ENCODE measurements at regions not wholly inside any gene's neighbourhood (a gene's known extent, or its start where the extent isn't known, plus 50 kb on each side); places are given as distances from the start of the nearest gene placed in this dataset.

DNA sequence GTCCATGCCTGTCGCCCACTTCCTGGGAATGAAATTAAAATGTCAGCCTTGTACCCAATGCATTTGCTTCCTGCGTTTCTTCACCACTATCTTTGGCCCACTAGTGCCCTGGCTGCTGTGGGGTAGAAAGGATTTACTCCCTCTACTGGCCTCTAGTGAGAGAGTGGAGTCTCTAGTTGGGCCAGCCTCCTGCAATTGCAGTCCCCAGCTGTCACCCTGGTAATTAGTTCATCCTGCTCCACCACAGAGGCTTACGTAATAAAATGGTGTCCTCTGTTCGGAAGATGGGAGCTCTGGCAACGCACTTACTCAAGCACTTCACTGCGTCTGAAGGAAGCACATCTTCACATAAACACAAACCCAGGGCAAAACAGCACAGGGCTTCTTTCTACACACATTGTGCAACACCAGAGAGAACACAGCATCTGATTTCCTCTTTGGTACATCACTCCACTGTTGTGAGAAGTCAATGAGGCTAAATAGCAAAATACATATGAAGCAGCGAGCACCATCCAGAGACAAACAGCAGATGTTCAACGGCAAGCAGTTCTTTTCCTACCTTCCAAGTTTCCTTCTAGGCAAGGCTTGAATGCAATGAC, 274.6 kb downstream of the LRATD1 start:
- no peak for DNase-seq (ENCODE audit: low read depth)

DNA sequence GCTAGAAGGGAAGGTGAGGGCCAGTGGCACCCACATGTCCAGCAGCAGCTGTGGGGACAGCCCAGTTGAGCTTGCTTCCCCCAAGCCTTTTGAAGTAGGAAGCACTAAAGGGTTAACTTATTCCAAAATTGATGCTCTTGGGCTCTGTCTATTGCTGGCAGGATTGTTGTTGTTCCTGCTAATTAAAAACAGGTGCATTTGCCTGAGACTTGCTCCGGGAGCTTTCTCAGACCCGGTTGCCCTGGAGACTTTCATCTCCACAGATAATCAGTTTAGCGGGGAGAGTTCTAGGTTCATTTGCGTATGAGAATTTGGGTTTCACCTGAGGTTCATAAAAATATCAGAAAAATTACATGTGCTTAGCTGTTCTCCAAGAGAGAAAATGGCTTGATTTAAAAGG, 277.3 kb downstream of the LRATD1 start:
- DNase-seq (ENCODE audit: low read depth) = no peak

DNA sequence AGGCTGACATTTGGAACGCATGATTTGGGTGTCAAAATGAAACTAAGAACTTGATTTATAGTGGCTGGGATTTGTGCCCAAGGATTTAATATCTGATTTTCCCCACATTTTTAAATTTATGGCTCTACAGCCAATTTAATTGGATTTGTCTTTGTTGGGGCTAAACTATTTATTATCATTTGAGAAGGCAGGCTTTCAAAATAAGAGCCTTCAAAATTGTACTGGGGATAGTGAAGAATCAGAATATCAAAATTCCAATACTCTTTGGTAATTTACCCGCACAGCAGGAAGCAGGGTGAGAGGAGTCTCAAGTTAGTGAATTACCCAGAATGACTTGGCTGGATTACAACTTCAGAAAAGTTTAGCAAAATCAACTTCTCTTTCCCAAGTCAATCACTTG, 278.1 kb downstream of the LRATD1 start:
- no peak for DNase-seq (ENCODE audit: low read depth)

DNA sequence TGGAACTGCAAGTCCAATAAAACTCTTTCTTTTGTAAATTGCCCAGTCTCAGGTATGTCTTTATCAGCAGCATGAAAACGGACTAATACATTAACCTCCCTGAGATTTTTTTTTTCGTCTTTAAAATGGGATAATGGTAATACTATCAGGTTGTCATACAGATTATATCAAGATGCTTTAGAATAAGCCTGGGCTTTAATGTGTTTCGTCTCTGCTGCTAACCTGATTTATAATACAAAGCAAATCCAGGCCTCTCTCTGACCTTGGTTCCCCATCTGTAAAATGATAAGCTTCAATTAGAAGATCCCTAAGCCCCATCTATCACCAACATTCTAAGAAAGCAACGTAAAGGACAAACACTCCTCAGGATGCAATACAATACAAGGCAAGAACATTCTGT, 283.5 kb downstream of the LRATD1 start:
- no peak for DNase-seq (ENCODE audit: low read depth)

DNA sequence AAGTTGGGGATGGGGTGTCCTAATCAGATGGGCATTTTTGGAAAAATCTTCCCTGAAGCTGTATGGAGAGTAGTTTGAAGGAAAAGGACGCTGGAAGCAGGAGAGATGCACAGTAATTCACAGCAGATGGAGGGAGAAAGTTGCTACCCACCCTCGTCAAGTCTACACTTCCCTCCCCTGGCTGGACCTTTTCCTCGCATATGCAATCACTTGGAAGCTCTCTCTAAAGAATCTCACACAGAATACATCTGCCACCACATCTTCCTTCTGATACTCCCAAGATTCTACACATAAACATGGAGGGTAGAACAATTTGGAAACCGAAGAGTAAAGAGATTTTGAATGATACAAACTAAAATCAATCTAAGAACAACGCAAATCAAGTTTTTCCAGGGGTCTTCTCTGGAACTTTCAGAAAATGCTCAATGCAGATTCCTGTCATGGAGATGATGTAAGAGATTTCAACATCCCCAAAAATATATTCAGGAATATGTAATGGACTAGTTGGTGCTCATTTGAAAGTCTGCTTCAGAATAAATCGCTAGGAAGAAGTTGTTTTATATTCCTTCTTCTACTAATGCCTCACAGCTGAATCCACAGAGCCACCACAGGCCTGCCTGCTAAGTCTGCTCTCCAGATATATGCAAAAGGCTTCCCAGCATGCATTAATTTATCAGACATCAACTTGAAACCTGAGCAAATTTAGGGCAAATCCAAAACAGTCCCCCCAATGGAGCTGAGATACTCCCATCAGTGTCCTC, 291.5 kb downstream of the LRATD1 start:
- DNase-seq (ENCODE audit: low read depth) = no peak

DNA sequence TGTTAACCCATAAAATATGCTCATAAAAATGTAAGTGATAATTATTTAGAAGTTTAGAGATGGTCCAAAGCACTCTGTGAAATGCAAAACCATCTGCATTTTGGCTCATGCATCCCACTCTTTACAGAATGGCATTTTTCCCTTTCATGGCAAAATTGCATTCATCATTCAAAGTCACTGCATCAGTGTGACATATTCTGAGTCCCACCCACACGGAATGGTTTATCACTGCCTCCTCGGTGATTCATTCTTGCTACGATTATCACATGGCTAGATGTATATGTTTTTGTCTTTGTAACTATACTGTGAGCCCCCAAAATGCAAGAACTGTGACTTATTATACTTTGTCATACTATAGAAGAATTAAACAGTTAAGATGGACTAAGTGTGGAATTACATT, 293.0 kb downstream of the LRATD1 start:
- DNase-seq (ENCODE audit: low read depth) = no peak

DNA sequence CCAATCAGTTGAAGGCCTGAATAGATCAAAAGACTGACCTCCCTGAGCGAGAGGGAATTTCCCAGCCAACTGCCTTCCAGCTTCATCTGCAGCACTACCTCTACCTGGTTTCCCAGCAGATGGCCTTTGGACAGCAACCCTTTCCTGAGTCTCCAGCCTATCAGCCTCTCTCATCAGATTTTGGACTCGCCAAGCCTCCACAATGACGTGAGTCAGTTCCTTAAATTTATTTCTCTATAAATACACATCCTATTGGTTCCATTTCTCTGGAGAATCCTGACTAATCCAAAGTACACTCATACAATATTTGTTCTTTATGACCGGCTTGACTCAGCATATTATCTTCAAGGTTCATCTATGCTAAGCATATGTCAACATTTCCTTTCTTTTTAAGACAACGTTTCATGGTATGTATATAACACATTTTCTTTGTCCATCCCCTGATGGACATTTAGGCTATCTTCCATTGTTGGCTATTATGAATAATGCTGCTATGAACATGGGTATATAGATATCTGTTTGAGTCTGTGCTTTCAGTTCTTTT, 294.6 kb downstream of the LRATD1 start:
- DNase-seq (ENCODE audit: low read depth) = no peak

DNA sequence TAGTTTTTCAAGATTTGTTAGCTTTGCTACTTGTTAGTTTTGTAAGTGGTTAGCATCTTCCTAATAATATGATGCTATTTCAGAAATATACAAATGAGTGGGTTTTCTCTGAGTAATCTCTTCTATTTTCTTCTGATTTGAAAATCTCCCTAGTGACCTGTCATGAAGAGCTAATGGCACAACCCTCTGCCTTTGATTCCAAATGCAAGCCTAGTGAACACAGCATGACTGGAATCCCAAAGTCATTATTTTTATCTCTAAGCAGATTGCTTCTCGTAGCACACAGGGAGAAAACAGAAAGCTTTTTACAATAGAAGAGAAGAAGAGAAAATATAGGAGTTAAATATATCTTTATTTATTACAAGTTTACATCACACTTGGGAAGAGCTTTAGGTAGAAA, 295.5 kb downstream of the LRATD1 start:
- no peak for DNase-seq (ENCODE audit: low read depth)

DNA sequence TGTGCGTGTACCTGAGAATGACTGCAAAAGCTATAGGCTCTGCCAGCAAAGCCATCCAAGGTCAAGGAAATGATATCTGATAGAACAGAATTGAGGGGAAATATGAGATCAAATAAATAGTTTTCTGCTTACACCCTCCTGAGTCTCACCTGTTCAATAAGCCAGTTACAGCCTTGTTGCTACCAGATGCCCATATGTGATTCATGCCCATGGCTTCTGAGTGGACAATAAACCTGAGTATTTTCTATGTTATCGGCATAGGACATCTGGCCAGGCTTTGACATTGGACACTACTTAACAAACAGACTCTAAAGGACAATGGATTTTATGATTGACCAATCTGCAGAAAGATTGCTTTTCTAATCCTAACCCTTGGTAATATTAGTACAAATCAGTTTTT, 297.9 kb downstream of the LRATD1 start:
- DNase-seq (ENCODE audit: low read depth) = no peak

DNA sequence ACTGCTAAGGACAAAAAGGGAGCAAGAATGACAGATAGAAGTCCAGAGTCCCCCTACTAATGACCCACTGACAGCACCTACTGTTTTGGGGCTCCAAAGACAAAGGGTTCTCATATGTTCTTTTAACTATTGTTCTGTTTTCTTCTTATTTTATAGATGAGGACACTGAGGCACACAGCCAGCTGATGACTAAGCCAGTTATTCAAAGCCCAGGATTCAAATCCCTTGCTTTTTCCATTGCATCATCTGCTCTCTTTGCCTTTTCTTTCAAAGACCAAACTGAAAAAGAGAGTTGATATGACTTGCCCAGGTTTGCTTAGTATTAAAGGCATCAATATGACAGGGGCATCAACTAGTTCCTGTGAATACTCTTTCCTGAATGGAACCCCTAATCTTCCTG, 299.8 kb downstream of the LRATD1 start:
- no peak for DNase-seq (ENCODE audit: low read depth)

DNA sequence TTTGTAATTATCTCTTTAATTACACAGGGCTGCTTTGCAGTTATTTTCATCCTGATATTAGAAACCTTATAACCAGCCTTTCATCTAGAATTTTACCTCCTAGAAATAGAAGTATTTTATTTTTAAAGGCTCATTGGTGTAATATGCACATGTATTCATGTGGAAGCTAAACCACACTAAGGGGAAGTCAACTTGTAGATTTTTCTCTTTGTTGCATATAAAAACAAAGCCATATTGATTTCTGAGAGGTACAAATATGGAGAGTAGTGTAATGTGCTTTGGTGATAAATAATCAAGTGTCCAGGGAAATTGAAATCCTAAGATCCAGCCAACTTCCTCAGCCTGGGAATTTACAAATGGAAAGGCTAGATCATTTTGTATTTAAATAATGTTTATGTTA, 301.2 kb downstream of the LRATD1 start:
- no peak for DNase-seq (ENCODE audit: low read depth)

DNA sequence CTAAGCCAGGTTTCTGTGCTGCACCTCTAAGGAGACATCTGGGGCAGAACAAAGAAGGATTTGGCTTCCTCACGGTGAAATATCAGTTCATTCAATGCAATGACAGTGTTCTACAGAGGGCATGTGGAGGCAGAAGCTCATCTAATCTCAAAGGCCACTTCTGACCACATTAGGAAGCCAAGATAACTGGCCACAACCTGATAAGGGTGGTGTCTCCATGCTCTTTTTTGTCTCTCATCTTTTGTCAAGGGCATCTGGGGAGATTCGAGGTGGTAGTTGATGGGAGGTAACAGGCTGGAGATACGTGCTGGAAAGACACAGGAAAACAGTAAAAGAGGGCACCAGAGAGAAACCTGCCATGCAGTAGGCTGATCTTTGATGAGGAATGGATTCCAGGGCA, 303.9 kb downstream of the LRATD1 start:
- DNase-seq (ENCODE audit: low read depth) = no peak

DNA sequence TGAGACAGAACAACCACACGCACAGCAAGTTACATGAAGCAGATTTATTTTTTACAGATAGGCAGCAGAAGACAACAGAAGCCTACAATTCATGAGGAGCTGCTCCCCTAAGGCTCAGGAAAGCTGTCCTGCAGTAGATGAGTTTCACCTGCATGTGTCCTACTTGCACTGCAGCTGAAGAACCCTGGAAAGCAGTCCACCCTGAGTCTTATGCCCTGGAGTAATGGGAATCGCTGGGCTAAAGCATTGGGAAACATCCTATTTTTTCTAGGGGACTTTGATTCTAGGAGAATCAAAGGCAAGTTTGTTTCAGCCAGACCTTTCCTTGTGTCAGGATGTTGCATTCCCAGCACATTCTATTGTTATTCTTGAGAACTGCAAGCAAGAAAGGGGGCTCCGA, 304.8 kb downstream of the LRATD1 start:
- DNase-seq (ENCODE audit: low read depth) = no peak

DNA sequence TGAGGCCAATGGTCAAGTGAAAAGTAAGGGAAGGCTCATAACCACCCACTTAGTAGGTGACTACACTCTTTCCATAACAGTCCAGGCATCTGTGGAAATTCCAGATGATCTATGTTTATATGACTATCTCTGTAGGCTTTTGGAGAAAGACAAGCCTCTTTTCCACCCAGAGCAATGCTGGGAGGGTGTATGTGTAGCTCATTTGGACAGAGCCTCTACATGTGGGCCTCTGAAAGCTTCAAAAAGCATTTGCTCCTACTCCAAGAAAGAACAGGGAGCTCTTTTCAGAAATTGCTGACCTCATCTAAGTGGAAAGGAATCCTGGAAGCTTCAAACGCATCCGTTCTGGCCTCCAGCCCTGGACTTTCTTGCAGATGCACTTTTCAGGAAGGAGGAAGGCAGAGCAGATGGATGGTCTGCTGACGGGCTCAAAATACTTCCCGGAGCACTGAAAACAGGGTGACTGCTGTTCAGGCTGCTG, 308.7 kb downstream of the LRATD1 start:
- no peak for DNase-seq (ENCODE audit: low read depth)

DNA sequence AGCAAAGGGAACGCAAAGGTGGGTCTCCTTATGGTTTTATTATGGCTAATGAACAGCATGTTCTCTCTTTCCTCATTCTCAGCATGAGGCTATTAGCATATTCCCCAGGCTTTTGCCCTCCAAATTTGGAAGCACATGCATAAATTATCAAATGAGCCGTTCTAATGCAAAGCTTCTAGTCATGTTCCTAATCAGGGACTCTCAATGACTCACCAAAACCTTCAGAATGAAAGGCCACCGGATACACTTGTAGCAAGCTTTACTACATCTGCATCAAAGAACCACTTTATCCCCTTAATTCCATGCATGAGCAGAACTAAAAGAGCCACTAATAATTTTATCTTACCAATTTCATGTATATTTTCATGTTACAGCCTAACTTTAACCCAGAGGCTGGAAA, 310.5 kb downstream of the LRATD1 start:
- DNase-seq (ENCODE audit: low read depth) = no peak

DNA sequence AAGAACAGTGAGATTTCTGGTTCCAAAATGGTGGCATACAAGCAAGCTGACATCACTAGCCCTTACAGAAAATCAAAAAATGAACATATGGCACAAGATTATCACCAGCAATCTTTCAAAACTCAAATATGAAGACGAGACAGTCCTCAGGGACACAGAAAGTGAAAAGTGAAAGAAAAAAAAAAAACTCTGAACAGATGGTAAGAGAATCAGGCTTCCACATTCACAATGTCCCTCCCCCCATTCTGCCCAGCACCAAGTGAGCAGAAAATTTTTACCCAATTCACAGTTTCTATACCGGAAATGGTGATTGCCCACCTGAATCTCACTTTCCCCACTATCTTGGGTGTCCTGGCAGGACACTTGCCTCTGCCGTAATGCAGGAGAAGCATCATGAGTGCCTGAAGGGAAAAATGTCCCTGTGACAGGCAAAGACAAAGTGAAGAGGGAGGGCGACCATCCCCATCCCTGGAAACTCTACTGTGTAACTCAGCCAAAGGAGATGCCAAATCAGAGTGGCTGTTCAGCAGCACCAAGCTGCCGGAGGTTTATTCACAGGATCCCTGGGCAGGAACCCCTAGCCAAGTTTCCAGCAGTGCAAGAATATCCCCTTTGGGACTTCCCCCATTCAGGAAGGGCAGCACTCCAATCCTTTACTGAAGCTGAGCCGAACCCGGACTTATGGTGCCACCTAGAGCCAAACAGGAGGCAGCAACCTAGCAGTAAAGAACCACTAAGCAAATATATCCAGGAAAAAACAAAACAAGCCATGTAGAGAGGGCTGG, 312.2 kb downstream of the LRATD1 start:
- peak; percentile 13 for DNase-seq (ENCODE audit: low read depth)

DNA sequence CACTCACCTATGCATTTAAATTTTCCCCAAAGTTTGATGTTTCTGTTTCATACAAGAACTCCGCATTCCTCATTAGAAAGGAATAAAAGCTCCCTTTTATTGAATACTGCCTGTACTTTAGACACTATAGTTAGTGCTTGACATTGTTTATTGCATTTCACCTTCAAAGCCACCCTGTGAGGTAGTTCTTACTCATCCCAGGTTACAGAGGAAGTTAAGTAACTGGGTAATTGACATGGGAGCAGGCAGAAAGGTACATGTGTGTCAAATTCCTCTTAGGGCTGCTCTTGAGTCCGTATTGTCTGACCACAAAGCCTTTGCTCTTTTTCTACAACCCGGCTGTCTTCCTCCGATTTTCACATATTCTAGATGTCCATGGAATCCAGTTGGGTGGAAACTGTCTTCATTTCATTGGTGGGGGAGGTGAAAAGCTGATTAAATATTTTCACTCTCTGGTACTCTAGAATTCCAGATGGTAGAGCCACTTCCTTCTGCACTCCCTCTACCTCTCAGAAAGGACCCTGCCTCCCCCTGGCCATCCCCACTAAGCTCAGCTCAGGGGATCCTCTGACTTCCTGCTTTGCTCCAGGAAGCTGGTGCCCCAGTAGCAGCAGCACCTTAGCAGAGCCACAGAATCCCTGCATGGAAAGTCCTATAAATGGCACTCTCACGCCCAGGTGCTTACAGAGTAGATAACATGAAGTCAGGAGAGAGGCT, 319.2 kb downstream of the LRATD1 start:
- peak; percentile 3 for DNase-seq (ENCODE audit: low read depth)

DNA sequence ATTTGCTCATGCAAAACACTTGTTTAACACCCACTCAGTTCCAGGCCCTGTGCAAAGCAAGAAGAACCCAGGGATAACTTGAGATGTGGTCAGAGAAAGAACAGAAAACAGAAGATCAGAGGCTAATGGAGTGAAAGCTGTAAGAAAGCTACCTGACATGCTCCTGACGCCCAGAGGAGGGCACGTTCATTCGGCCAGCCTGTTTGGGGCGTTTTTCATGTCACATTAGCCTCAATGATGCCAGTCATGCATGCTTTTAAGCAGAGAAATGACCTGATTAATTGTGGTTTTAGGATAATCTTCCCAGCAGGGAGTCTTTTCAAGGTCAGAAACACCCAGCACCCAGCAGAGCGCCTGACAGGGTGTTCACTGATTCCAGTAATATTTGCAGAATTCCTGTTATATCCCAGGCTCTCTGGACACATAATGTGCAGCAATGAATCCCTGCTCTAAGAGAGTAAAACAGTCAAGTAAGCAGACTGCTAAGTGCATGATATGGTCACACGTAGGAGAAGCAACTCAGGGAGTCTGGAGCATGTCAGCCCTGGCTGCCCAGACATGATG, 320.0 kb downstream of the LRATD1 start:
- DNase-seq (ENCODE audit: low read depth) = no peak

DNA sequence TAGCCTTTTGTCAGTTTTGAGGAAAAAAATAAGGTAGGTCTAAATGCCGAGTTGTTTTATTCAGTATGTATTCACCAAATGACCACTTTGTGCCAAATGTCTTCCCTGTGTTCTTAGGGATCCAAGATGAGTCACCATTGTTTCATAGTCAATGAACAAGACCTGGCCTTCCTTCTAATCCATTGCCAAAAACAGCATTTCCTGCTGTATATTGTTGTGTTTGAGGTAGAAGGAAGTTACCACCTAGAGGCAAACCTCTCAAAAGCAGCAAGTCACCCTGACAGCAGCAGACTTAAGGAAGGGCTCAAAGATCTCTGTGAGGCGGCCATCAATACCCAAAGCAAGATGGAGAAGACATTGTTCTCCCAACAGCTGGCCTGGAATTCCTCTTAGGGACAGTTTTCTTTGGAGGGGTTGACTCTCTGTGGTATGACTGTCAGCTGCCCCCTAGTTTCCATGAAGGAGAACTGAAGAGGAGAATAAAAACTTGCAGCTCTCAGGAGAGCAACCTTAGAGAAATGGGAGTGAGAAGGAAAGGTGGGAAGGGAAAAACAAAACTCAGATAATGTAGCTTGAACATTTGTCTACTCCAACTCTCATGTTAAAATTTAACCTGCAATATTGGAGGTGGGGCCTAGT, 328.3 kb downstream of the LRATD1 start:
- DNase-seq (ENCODE audit: low read depth) = peak; percentile 68

DNA sequence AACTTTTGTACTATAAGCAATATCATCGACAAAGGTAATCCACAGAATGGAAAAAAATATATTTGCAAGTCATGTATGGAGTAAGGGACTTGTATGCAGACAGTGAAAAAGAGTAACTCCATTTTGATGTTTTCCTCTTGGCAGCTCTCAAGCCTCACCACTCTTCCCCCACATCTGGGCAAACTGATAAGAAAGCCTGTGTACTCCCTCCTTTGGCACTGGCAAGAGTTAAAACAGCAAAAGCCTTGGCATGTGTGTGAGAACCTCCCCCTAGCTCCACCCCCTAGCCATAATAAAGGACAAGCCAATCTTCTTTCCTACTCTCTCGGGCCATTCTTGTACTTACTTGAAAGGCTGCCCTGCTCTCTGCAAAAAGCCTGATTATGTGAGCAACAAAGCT, 335.2 kb downstream of the LRATD1 start:
- DNase-seq (ENCODE audit: low read depth) = no peak

DNA sequence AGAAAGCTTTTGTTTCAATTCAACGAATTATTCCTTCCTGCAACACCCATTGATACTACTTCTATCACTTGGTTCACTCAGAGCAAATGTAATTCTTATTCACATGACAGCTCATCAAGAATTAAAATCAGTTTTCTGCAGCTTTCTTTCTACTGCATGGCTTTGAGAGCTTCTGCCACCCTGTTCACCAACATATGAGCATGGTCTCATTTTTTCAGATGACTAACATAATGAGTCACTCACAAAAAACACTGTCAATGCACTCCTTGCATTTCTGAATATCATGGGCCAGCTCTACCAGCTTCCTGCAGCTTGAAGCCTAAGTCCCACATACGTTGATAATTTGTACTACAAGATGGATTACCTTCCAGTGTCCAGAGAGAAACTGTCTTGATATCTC, 342.9 kb downstream of the LRATD1 start:
- peak; percentile 9 for DNase-seq (ENCODE audit: low read depth)
